ENCODE measurements at regions not wholly inside any gene's neighbourhood (a gene's known extent, or its start where the extent isn't known, plus 50 kb on each side); places are given as distances from the start of the nearest gene placed in this dataset.

- DNase-seq = no peak
Measured at GRCh38 chr2:236501531-236501930, 68.1 kb upstream of the ACKR3 start.

- no peak for DNase-seq
Measured at GRCh38 chr2:236503100-236503499, 66.5 kb upstream of the ACKR3 start.

GRCh38 chr2:236503583-236503982 lies 66.0 kb upstream of the ACKR3 start:
- DNase-seq = no peak

GRCh38 chr2:236505041-236505440 lies 64.6 kb upstream of the ACKR3 start:
- no peak for DNase-seq

- DNase-seq = no peak
Measured at GRCh38 chr2:236505648-236506047, 64.0 kb upstream of the ACKR3 start.

- peak; percentile 69 for DNase-seq
Measured at GRCh38 chr2:236507393-236508085, 62.1 kb upstream of the ACKR3 start.

GRCh38 chr2:236508466-236508865 lies 61.2 kb upstream of the ACKR3 start:
- DNase-seq = no peak

GRCh38 chr2:236510034-236510433 lies 59.6 kb upstream of the ACKR3 start:
- DNase-seq = no peak

GRCh38 chr2:236511266-236511665 lies 58.4 kb upstream of the ACKR3 start:
- no peak for DNase-seq

GRCh38 chr2:236512267-236512666 lies 57.4 kb upstream of the ACKR3 start:
- no peak for DNase-seq

- peak; percentile 76 for DNase-seq
Measured at GRCh38 chr2:236512902-236513435, 56.7 kb upstream of the ACKR3 start.

GRCh38 chr2:236513956-236514355 lies 55.7 kb upstream of the ACKR3 start:
- no peak for DNase-seq

- DNase-seq = no peak
Measured at GRCh38 chr2:236516708-236517107, 52.9 kb upstream of the ACKR3 start.

- no peak for DNase-seq
Measured at GRCh38 chr2:236517251-236518031, 52.2 kb upstream of the ACKR3 start.

Data from stimulated activated CD4-positive, alpha-beta T cell treated with anti-CD3 and anti-CD28 coated beads, Interleukin-15, amount 100 ng/mL, for 24 hours (primary cell).